GM23338 (cell line): ENCODE measurements at regions not wholly inside any gene's neighbourhood (a gene's known extent, or its start where the extent isn't known, plus 50 kb on each side); places are given as distances from the start of the nearest gene placed in this dataset.

Source experiments
- ATAC-seq: fragments of 200-7000 bp; cut with Tn5 transposase; 3 replicates; pipeline ENCODE4 v1.9.1; 2020
- DNase-seq: peaks from one replicate; pipeline ENCODE4 v3.0.0-alpha.2; 2015; ENCODE audit warnings: low spot score
- H2AFZ ChIP-seq: fragments of 200-600 bp; sonication (generic); 2 replicates; pipeline ENCODE4 v1.8.0; 2016; ENCODE audit warnings: antibody characterized with exemption, mild to moderate bottlenecking, moderate library complexity
- H3F3A ChIP-seq: fragments of 200-600 bp; sonication (generic); replicated peaks from 2 replicates; pipeline ENCODE4 v1.8.0; 2017; ENCODE audit warnings: antibody characterized with exemption, mixed run types, low read depth
- H3K27ac ChIP-seq: fragments of 200-600 bp; sonication (generic); 2 replicates; pipeline ENCODE4 v1.6.1; 2016; ENCODE audit warnings: low read depth
- H3K27me3 ChIP-seq: fragments of 200-600 bp; sonication (generic); 2 replicates; pipeline ENCODE4 v1.8.0; 2016; ENCODE audit warnings: mild to moderate bottlenecking, mixed run types, moderate library complexity; ENCODE audit not compliant: insufficient read depth
- H3K36me3 ChIP-seq: fragments of 200-600 bp; sonication (generic); 2 replicates; pipeline ENCODE4 v1.8.0; 2016; ENCODE audit warnings: mild to moderate bottlenecking; ENCODE audit not compliant: insufficient read depth
- H3K4me1 ChIP-seq: fragments of 200-600 bp; sonication (generic); 2 replicates; pipeline ENCODE4 v1.8.0; 2016; ENCODE audit warnings: mild to moderate bottlenecking, moderate library complexity; ENCODE audit not compliant: insufficient read depth
- H3K4me2 ChIP-seq: fragments of 200-600 bp; sonication (generic); 2 replicates; pipeline ENCODE4 v1.7.1; 2017; ENCODE audit warnings: mixed run types
- H3K4me3 ChIP-seq: fragments of 200-600 bp; sonication (generic); 2 replicates; pipeline ENCODE4 v1.6.1; 2016; ENCODE audit warnings: mixed run types
- H3K79me2 ChIP-seq: fragments of 200-600 bp; sonication (generic); replicated peaks from 2 replicates; pipeline ENCODE4 v1.8.0; 2017; ENCODE audit warnings: mild to moderate bottlenecking; ENCODE audit not compliant: insufficient read depth
- H3K9me2 ChIP-seq: fragments of 200-600 bp; sonication (generic); 2 replicates; pipeline ENCODE4 v1.8.0; 2017; ENCODE audit not compliant: insufficient read depth
- H4K20me1 ChIP-seq: fragments of 200-600 bp; sonication (generic); replicated peaks from 2 replicates; pipeline ENCODE4 v1.8.0; 2017; ENCODE audit warnings: mild to moderate bottlenecking; ENCODE audit not compliant: insufficient read depth
- H3K27ac Mint-ChIP-seq: 2 replicates; pipeline ENCODE4 v1.8.0; 2020; ENCODE audit warnings: inconsistent platforms, mild to moderate bottlenecking, moderate library complexity, mixed read lengths
- H3K27me3 Mint-ChIP-seq: 3 replicates; pipeline ENCODE4 v1.8.0; 2022; ENCODE audit warnings: low read depth, mild to moderate bottlenecking, moderate library complexity, mixed read lengths, inconsistent platforms; ENCODE audit not compliant: insufficient read depth, poor library complexity
- H3K36me3 Mint-ChIP-seq: 3 replicates; pipeline ENCODE4 v1.8.0; 2021; ENCODE audit warnings: low read depth, mild to moderate bottlenecking, inconsistent platforms, moderate library complexity, mixed read lengths
- H3K4me1 Mint-ChIP-seq: 3 replicates; pipeline ENCODE4 v1.8.0; 2020; ENCODE audit warnings: mild to moderate bottlenecking, inconsistent platforms, mixed read lengths
- H3K4me3 Mint-ChIP-seq: 3 replicates; pipeline ENCODE4 v1.8.0; 2021; ENCODE audit warnings: moderate library complexity, mild to moderate bottlenecking, inconsistent platforms, mixed read lengths
- H3K9me3 Mint-ChIP-seq: 3 replicates; pipeline ENCODE4 v1.8.0; 2020; ENCODE audit warnings: moderate library complexity, mild to moderate bottlenecking, inconsistent platforms, mixed read lengths
- CREB1 ChIP-seq: fragments of 250-450 bp; sonication (Bioruptor Pico); IDR thresholded peaks from 2 replicates; pipeline ENCODE4 v1.5.0; 2020; ENCODE audit warnings: low read depth, mild to moderate bottlenecking, moderate library complexity
- EZH2 ChIP-seq: fragments of 200-600 bp; sonication (generic); IDR thresholded peaks from one replicate; pipeline ENCODE4 v1.8.0; 2017; ENCODE audit warnings: antibody characterized with exemption, mild to moderate bottlenecking, low read depth; ENCODE audit not compliant: unreplicated experiment
- EZH2phosphoT487 ChIP-seq: fragments of 200-600 bp; sonication (generic); IDR thresholded peaks from one replicate; pipeline ENCODE4 v1.8.1; 2018; ENCODE audit warnings: antibody characterized with exemption; ENCODE audit not compliant: unreplicated experiment
- POLR2AphosphoS5 ChIP-seq: IDR thresholded peaks from 2 replicates; pipeline ENCODE4 v1.6.1; 2016; ENCODE audit warnings: antibody characterized with exemption, low read depth
- ZNF114 ChIP-seq: fragments of 250-450 bp; sonication (Bioruptor Pico); IDR thresholded peaks from 2 replicates; pipeline ENCODE4 v1.5.0; 2020; ENCODE audit warnings: mild to moderate bottlenecking, moderate library complexity
- ZNF331 ChIP-seq: fragments of 250-450 bp; sonication (Bioruptor Pico); IDR thresholded peaks from 2 replicates; pipeline ENCODE4 v1.5.0; 2020; ENCODE audit warnings: low read depth, mild to moderate bottlenecking, moderate library complexity
- TF ChIP-seq, protein P1 (sequence below): IDR thresholded peaks from one replicate; pipeline ENCODE4 v1.6.1; 2018; ENCODE audit warnings: antibody characterized with exemption; ENCODE audit not compliant: unreplicated experiment
- TF ChIP-seq, protein P2 (sequence below), 2 experiments: fragments of 200-600 bp in 1 of 2; sonication (generic) in 1 of 2; conservative IDR thresholded peaks; 2 replicates each; pipeline versions ENCODE4 v1.5.1 to v1.6.1; 2016 to 2017; ENCODE audit warnings: antibody characterized with exemption in 2 of 2, low read depth in 2 of 2, mild to moderate bottlenecking in 2 of 2, moderate library complexity in 1 of 2

DNA sequence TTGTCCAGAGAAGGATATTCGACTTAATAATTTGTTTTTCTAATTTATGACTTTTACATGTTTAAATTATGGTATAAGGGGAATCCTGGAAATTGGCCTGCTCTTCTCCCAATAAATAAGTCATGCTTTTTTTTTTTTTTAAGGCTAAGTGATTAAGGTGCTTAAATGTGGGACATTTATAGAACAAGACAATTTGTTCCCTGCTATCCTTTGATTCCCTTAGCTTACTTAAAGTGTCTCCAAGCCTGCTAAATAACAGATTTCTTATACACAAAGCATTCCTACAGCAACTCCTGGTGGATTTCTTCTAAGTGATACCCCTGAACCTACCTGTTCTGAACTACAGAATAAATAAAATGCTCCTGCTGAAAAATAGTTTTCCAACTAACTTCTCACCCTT is 233.0 kb upstream of the UGT8 start:
- H3K27ac ChIP-seq = no peak overlapping the region
- no peaks in the 10 kb centered on the region for H3K36me3 Mint-ChIP-seq
- H3K4me2 ChIP-seq = no peak overlapping the region
- H3K27me3 Mint-ChIP-seq = no peaks in the 10 kb centered on the region
- DNase-seq (no peak), ATAC-seq (no peak)
- no peaks in the 10 kb centered on the region for H4K20me1 ChIP-seq
- H3F3A ChIP-seq = no peaks in the 10 kb centered on the region
- no peaks in the 10 kb centered on the region for H3K79me2 ChIP-seq
- H3K9me2 ChIP-seq = 0 out of 2 replicates have a peak, but pooled peaks cover 6% of the 10 kb centered on the region
- no peak for TF ChIP-seq ZNF331
- TF ChIP-seq, protein P1, sequence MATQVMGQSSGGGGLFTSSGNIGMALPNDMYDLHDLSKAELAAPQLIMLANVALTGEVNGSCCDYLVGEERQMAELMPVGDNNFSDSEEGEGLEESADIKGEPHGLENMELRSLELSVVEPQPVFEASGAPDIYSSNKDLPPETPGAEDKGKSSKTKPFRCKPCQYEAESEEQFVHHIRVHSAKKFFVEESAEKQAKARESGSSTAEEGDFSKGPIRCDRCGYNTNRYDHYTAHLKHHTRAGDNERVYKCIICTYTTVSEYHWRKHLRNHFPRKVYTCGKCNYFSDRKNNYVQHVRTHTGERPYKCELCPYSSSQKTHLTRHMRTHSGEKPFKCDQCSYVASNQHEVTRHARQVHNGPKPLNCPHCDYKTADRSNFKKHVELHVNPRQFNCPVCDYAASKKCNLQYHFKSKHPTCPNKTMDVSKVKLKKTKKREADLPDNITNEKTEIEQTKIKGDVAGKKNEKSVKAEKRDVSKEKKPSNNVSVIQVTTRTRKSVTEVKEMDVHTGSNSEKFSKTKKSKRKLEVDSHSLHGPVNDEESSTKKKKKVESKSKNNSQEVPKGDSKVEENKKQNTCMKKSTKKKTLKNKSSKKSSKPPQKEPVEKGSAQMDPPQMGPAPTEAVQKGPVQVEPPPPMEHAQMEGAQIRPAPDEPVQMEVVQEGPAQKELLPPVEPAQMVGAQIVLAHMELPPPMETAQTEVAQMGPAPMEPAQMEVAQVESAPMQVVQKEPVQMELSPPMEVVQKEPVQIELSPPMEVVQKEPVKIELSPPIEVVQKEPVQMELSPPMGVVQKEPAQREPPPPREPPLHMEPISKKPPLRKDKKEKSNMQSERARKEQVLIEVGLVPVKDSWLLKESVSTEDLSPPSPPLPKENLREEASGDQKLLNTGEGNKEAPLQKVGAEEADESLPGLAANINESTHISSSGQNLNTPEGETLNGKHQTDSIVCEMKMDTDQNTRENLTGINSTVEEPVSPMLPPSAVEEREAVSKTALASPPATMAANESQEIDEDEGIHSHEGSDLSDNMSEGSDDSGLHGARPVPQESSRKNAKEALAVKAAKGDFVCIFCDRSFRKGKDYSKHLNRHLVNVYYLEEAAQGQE = no peak
- TF ChIP-seq ZNF114 (CRISPR knock-in tag) = no peak
- TF ChIP-seq, protein P2, sequence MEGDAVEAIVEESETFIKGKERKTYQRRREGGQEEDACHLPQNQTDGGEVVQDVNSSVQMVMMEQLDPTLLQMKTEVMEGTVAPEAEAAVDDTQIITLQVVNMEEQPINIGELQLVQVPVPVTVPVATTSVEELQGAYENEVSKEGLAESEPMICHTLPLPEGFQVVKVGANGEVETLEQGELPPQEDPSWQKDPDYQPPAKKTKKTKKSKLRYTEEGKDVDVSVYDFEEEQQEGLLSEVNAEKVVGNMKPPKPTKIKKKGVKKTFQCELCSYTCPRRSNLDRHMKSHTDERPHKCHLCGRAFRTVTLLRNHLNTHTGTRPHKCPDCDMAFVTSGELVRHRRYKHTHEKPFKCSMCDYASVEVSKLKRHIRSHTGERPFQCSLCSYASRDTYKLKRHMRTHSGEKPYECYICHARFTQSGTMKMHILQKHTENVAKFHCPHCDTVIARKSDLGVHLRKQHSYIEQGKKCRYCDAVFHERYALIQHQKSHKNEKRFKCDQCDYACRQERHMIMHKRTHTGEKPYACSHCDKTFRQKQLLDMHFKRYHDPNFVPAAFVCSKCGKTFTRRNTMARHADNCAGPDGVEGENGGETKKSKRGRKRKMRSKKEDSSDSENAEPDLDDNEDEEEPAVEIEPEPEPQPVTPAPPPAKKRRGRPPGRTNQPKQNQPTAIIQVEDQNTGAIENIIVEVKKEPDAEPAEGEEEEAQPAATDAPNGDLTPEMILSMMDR (conservative IDR thresholded peaks at IDR 0.05; ENCODE audit: low read depth in 2 of 2) = no peak
- TF ChIP-seq CREB1 (CRISPR knock-in tag) = no peak
- TF ChIP-seq EZH2phosphoT487 = no peak
- no peak for TF ChIP-seq POLR2AphosphoS5
- H3K4me1 ChIP-seq = no peaks in the 10 kb centered on the region
- H3K27ac Mint-ChIP-seq = no peak overlapping the region
- H2AFZ ChIP-seq = no peak overlapping the region
- no peaks in the 10 kb centered on the region for H3K27me3 ChIP-seq
- H3K4me1 Mint-ChIP-seq = no peaks in the 10 kb centered on the region; the same call in 2 of the 3 replicates
- no peak overlapping the region for H3K4me3 Mint-ChIP-seq
- no peak overlapping the region for H3K4me3 ChIP-seq
- H3K36me3 ChIP-seq = no peaks in the 10 kb centered on the region
- H3K9me3 Mint-ChIP-seq = no peaks in the 10 kb centered on the region

DNA sequence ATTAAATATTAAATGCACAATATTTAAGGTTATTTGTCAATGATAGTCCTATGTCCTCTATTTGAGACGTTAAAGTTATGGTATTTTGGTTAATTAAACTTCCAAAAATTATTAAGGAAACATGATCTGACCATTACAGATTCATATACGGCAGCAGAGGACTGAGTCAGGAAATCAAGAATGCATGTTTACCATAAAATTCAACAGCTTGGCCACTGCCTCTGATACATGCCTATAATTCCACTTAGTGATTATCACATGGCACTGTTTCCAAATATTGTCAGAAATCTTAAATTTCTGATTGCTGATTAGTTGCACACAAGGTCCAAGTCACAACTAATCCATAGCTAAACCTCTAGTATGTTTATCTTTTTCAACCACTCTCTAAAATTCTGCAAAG is 232.2 kb upstream of the UGT8 start:
- no peak for DNase-seq
- Histone ChIP-seq H3K79me2 (no peaks in the 10 kb centered on the region), H3K27ac (no peak overlapping the region), H3K4me2 (no peak overlapping the region), H3F3A (no peaks in the 10 kb centered on the region), H4K20me1 (no peaks in the 10 kb centered on the region), H2AFZ (no peak overlapping the region), H3K4me1 (no peaks in the 10 kb centered on the region), H3K36me3 (no peaks in the 10 kb centered on the region), H3K27me3 (no peaks in the 10 kb centered on the region), H3K9me2 (0 out of 2 replicates have a peak, but pooled peaks cover 6% of the 10 kb centered on the region), H3K4me3 (no peak overlapping the region)
- TF ChIP-seq EZH2 = no peak
- Mint-ChIP-seq H3K4me1 (no peaks in the 10 kb centered on the region; the same call in 2 of the 3 replicates), H3K9me3 (no peaks in the 10 kb centered on the region), H3K4me3 (no peak overlapping the region), H3K27ac (no peak overlapping the region), H3K27me3 (no peaks in the 10 kb centered on the region), H3K36me3 (no peaks in the 10 kb centered on the region)
- no peak for ATAC-seq
